Natural killer cell (primary cell): ENCODE measurements at regions not wholly inside any gene's neighbourhood (a gene's known extent, or its start where the extent isn't known, plus 50 kb on each side); places are given as distances from the start of the nearest gene placed in this dataset.

Experiments
- ATAC-seq, 3 donors: fragments of 150-1000 bp in 2 of 3; fragments of 200-7000 bp in 1 of 3; cut with Tn5 transposase; 1 replicate in 1 of 3; 2 replicates in 2 of 3; pipeline ENCODE4 v1.10.0; 2021; ENCODE audit warnings: mild to moderate bottlenecking in 2 of 3, moderate library complexity in 2 of 3
- DNase-seq, 2 donors: peaks; one replicate each; pipeline versions ENCODE4 v3.0.0 to v3.0.0-alpha.2; 2013 to 2021; ENCODE audit warnings: mixed read lengths in 1 of 2
- H3K27ac ChIP-seq: one replicate; pipeline ENCODE4 v1.5.1; 2013; ENCODE audit warnings: mild to moderate bottlenecking, low read length
- H3K27me3 ChIP-seq: one replicate; pipeline ENCODE4 v1.6.1; 2013; ENCODE audit warnings: low read length; ENCODE audit not compliant: control insufficient read depth, insufficient read depth
- H3K36me3 ChIP-seq: one replicate; pipeline ENCODE4 v1.6.1; 2013; ENCODE audit warnings: low read length; ENCODE audit not compliant: control insufficient read depth, insufficient read depth
- H3K4me1 ChIP-seq: one replicate; pipeline ENCODE4 v1.6.1; 2013; ENCODE audit warnings: low read length; ENCODE audit not compliant: control insufficient read depth, insufficient read depth
- H3K4me3 ChIP-seq: one replicate; pipeline ENCODE4 v1.5.1; 2013; ENCODE audit warnings: low read length
- H3K9me3 ChIP-seq: one replicate; pipeline ENCODE4 v1.6.1; 2013; ENCODE audit warnings: low read length; ENCODE audit not compliant: control insufficient read depth, insufficient read depth
- H3K27ac Mint-ChIP-seq, 2 donors: one replicate each; pipeline ENCODE4 v1.8.0; 2022; ENCODE audit warnings: mild to moderate bottlenecking in 2 of 2, mixed read lengths in 2 of 2, moderate library complexity in 1 of 2
- H3K27me3 Mint-ChIP-seq, 2 donors: one replicate each; pipeline ENCODE4 v1.8.0; 2022; ENCODE audit warnings: low read depth in 2 of 2, mixed read lengths in 2 of 2
- H3K36me3 Mint-ChIP-seq: one replicate; pipeline ENCODE4 v1.8.0; 2022; ENCODE audit warnings: mixed read lengths
- H3K4me1 Mint-ChIP-seq, 2 donors: one replicate each; pipeline ENCODE4 v1.8.0; 2022; ENCODE audit warnings: mixed read lengths in 2 of 2
- H3K4me3 Mint-ChIP-seq: one replicate; pipeline ENCODE4 v1.8.0; 2022; ENCODE audit warnings: mild to moderate bottlenecking, moderate library complexity, mixed read lengths
- H3K9me3 Mint-ChIP-seq, 2 donors: one replicate each; pipeline ENCODE4 v1.8.0; 2022; ENCODE audit warnings: mixed read lengths in 2 of 2
- WGBS: methylation state at CpG from one replicate; pipeline ENCODE4 v1.1.7; 2013; ENCODE audit warnings: missing lambda C conversion rate; ENCODE audit not compliant: insufficient coverage; 5-methylcytosine and 5-hydroxymethylcytosine counted together
- intact Hi-C: fragments of 100-400 bp; cut with micrococcal nuclease; formaldehyde crosslinking; loops from one replicate; pipeline ENCODE4 v1.14.2; 2022
- TF ChIP-seq, protein P1 (sequence below): fragments of 200-600 bp; IDR thresholded peaks from one replicate; pipeline ENCODE4 v1.8.0; 2022; ENCODE audit warnings: antibody characterized with exemption

DNA sequence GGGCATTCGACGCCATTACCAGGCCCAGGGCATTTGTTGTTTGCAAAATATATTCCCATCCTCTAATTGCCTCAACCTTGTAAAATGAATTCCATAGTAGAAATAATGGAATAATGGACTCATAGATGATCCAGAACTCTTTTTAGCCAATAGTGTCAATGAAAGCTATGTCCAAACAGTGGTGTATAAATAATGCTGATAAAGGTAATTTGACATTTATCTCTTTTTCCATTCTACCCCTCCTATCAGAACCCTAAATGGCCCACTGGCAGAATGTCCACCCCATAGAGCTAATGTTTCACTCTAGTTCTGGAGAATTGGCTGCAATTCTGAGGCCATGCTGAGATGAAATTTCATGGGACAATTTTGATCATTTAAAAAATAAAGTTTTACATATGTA, 76.4 kb upstream of the DLX6 start:
- Mint-ChIP-seq H3K36me3 (no peaks in the 10 kb centered on the region), H3K27me3 (peaks cover 5 to 20% of the 10 kb centered on the region in 2 donors), H3K4me3 (no peak overlapping the region), H3K4me1 (no peaks in the 10 kb centered on the region), H3K9me3 (no peaks in the 10 kb centered on the region), H3K27ac (no peak overlapping the region)
- no peak overlapping the region for H3K27ac ChIP-seq
- no peaks in the 10 kb centered on the region for H3K36me3 ChIP-seq
- no CpG with 5 or more reads among the region's 2 CpGs for WGBS
- no peaks in the 10 kb centered on the region for H3K27me3 ChIP-seq
- no peak for DNase-seq
- intact Hi-C loops: no loop called here
- H3K4me3 ChIP-seq: no peak overlapping the region
- TF ChIP-seq, protein P1, sequence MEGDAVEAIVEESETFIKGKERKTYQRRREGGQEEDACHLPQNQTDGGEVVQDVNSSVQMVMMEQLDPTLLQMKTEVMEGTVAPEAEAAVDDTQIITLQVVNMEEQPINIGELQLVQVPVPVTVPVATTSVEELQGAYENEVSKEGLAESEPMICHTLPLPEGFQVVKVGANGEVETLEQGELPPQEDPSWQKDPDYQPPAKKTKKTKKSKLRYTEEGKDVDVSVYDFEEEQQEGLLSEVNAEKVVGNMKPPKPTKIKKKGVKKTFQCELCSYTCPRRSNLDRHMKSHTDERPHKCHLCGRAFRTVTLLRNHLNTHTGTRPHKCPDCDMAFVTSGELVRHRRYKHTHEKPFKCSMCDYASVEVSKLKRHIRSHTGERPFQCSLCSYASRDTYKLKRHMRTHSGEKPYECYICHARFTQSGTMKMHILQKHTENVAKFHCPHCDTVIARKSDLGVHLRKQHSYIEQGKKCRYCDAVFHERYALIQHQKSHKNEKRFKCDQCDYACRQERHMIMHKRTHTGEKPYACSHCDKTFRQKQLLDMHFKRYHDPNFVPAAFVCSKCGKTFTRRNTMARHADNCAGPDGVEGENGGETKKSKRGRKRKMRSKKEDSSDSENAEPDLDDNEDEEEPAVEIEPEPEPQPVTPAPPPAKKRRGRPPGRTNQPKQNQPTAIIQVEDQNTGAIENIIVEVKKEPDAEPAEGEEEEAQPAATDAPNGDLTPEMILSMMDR: no peak
- H3K9me3 ChIP-seq: no peaks in the 10 kb centered on the region
- no peaks in the 10 kb centered on the region for H3K4me1 ChIP-seq
- no peak for ATAC-seq

DNA sequence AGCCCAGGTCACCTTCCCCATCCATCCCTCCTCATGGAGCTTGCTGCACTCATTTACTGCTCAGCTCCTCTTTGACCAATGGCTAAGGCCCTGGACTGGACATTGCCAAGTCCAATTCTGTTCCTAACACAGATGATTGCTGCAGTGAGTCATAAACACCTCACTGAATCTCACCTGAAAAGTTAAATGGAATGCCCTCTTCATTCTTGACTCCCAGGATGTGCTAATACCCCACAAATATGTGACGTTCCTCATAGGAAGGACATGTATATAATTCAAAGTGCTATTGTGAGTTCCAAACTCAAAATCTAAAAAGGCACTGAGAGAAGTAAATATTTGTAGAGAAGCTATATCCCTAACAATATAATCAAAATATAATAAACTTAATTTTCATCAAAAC, 73.5 kb upstream of the DLX6 start:
- intact Hi-C loops: no loop called here
- Mint-ChIP-seq H3K27ac (no peak overlapping the region), H3K36me3 (no peaks in the 10 kb centered on the region), H3K4me3 (no peak overlapping the region), H3K4me1 (no peaks in the 10 kb centered on the region), H3K9me3 (no peaks in the 10 kb centered on the region), H3K27me3 (peaks cover 7 to 30% of the 10 kb centered on the region in 2 donors)
- no peak overlapping the region for H3K27ac ChIP-seq
- H3K4me3 ChIP-seq: no peak overlapping the region
- ATAC-seq (no peak), DNase-seq (no peak)
- TF ChIP-seq, protein P1: no peak
- no peaks in the 10 kb centered on the region for H3K36me3 ChIP-seq
- H3K4me1 ChIP-seq: no peaks in the 10 kb centered on the region
- no CpG with 5 or more reads among the region's 1 CpG for WGBS
- H3K27me3 ChIP-seq: no peaks in the 10 kb centered on the region
- H3K9me3 ChIP-seq: no peaks in the 10 kb centered on the region

DNA sequence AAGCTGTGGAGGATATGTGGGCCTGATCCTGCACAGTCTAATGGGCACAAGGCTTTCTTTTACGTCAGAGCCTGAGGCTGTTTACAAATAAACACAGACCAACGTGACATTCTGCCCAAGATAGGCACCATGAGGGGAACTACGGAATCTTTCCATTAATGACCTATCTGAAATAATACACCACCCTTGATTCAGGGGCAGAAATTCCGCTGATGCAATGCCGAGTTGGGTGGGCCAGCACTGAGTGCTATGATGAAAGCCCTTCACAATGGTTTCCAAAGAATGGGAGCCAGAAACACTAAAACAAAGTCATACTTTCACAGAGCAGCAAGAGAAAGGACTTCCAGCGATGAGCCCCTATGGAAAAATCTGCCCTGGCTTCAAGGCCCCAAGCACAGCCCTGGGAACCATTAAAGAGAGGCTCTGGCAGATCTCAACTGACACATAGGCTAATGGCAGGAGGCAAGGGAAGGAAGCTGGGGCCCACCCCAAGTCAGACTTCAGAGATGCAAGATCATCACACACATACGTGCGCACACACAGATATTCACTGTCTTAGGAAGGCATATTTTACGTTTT, 72.2 kb upstream of the DLX6 start:
- Mint-ChIP-seq H3K36me3 (no peaks in the 10 kb centered on the region), H3K4me1 (no peaks in the 10 kb centered on the region), H3K4me3 (no peak overlapping the region), H3K9me3 (no peaks in the 10 kb centered on the region), H3K27ac (no peak overlapping the region), H3K27me3 (peaks cover 7 to 30% of the 10 kb centered on the region in 2 donors)
- TF ChIP-seq, protein P1: no peak
- intact Hi-C loops: no loop called here
- no peaks in the 10 kb centered on the region for H3K27me3 ChIP-seq
- H3K9me3 ChIP-seq: no peaks in the 10 kb centered on the region
- no peaks in the 10 kb centered on the region for H3K4me1 ChIP-seq
- H3K4me3 ChIP-seq: no peak overlapping the region
- ATAC-seq (no peak), DNase-seq (no peak)
- H3K36me3 ChIP-seq: no peaks in the 10 kb centered on the region
- no peak overlapping the region for H3K27ac ChIP-seq
- WGBS: 85% methylated on average over 9 of the region's 9 CpGs

DNA sequence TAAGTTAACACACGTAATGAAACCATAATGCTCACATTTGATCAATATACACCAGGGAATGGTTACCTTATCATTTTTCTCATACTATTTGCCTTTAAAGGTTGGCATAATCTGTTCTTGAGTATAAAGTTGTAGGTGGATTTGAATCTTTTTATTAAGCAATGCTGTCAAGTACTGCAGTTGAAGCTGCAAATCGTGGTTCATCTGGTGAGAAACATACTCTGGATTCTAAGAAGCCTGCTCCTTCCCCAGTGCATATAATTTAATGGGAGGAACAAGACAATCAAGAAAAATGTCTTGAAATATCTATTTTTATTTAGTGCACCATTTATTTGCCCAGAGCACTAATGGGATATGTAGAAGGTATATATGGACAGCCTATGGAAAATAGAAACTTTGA, 68.7 kb upstream of the DLX6 start:
- H3K9me3 ChIP-seq: no peaks in the 10 kb centered on the region
- TF ChIP-seq, protein P1: no peak
- H3K4me1 Mint-ChIP-seq: no peaks in the 10 kb centered on the region
- DNase-seq: no peak
- no peak for ATAC-seq
- intact Hi-C loops: no loop called here
- H3K27ac Mint-ChIP-seq: no peak overlapping the region
- H3K36me3 Mint-ChIP-seq: no peaks in the 10 kb centered on the region
- H3K4me3 Mint-ChIP-seq: no peak overlapping the region
- H3K27ac ChIP-seq: no peak overlapping the region
- peaks cover 3 to 33% of the 10 kb centered on the region in 2 donors for H3K27me3 Mint-ChIP-seq
- no peaks in the 10 kb centered on the region for H3K27me3 ChIP-seq
- H3K36me3 ChIP-seq: no peaks in the 10 kb centered on the region
- WGBS: 82% methylated on average over 2 of the region's 2 CpGs
- H3K4me3 ChIP-seq: no peak overlapping the region
- H3K4me1 ChIP-seq: no peaks in the 10 kb centered on the region
- H3K9me3 Mint-ChIP-seq: no peaks in the 10 kb centered on the region
